ENCODE measurements at regions not wholly inside any gene's neighbourhood (a gene's known extent, or its start where the extent isn't known, plus 50 kb on each side); places are given as distances from the start of the nearest gene placed in this dataset.
A peak's percentile ranks its signal among the peaks of the same experiment; 100 is the strongest.
"Not testable (repeated sequence)": the region's sequence is repeated elsewhere in the genome, so short reads cannot be mapped to it uniquely, and the experiment has no call there.

- no peak overlapping the region for H3K4me3 ChIP-seq (replicated peaks in 1 of 4; ENCODE audit: control extremely low read depth in 1 of 4, insufficient read depth in 1 of 4, low read depth in 3 of 4, low read length in 4 of 4)
- H3K36me3 ChIP-seq (ENCODE audit: control insufficient read depth, insufficient read depth, low read length), result no peaks in the 10 kb centered on the region
- DNase-seq (ENCODE audit: low read depth in 2 of 2), result no peak
- H4K20me1 ChIP-seq (ENCODE audit: control insufficient read depth, extremely low read depth, insufficient read depth, low read length), result no peaks in the 10 kb centered on the region
- no peaks in the 10 kb centered on the region for H3K9me3 ChIP-seq (ENCODE audit: control insufficient read depth, insufficient read depth, low read depth, low read length)
- H3K9ac ChIP-seq (ENCODE audit: insufficient read depth, low read length), result no peak overlapping the region
- H2AFZ ChIP-seq (ENCODE audit: low read length), result no peak overlapping the region
- no peak overlapping the region for H3K4me2 ChIP-seq (ENCODE audit: extremely low read depth, insufficient read depth, low read length)
- no peaks in the 10 kb centered on the region for H3K79me2 ChIP-seq (ENCODE audit: control insufficient read depth, insufficient read depth, low read length)
- H3K27me3 ChIP-seq (ENCODE audit: control insufficient read depth, insufficient read depth, low read length), result peaks cover 3% of the 10 kb centered on the region
- H3K27ac ChIP-seq (ENCODE audit: insufficient read depth, low read length), result no peak overlapping the region
- TF ChIP-seq CTCF (conservative IDR thresholded peaks at IDR 0.05 in 1 of 2, IDR thresholded peaks at IDR 0.05 in 1 of 2; ENCODE audit: low read depth in 1 of 2, low read length in 2 of 2), result no peak
- TF ChIP-seq EZH2 (IDR thresholded peaks at IDR 0.05; ENCODE audit: low read length, missing control alignments), result no peak
- H3K4me1 ChIP-seq (ENCODE audit: control insufficient read depth, extremely low read depth, insufficient read depth, low read length), result no peaks in the 10 kb centered on the region
These were observed 160.5 kb upstream of the C2CD4B start for GRCh38 chr15:62325597-62325996.

- TF ChIP-seq CTCF (conservative IDR thresholded peaks at IDR 0.05 in 1 of 2, IDR thresholded peaks at IDR 0.05 in 1 of 2; ENCODE audit: low read depth in 1 of 2, low read length in 2 of 2) (no peak), EZH2 (IDR thresholded peaks at IDR 0.05; ENCODE audit: low read length, missing control alignments) (no peak)
- Histone ChIP-seq H3K36me3 (ENCODE audit: control insufficient read depth, insufficient read depth, low read length) (no peaks in the 10 kb centered on the region), H2AFZ (ENCODE audit: low read length) (no peak overlapping the region), H3K4me2 (ENCODE audit: extremely low read depth, insufficient read depth, low read length) (no peak overlapping the region), H3K4me1 (ENCODE audit: control insufficient read depth, extremely low read depth, insufficient read depth, low read length) (no peaks in the 10 kb centered on the region), H3K27me3 (ENCODE audit: control insufficient read depth, insufficient read depth, low read length) (peaks cover 3% of the 10 kb centered on the region), H3K9ac (ENCODE audit: insufficient read depth, low read length) (no peak overlapping the region), H4K20me1 (ENCODE audit: control insufficient read depth, extremely low read depth, insufficient read depth, low read length) (no peaks in the 10 kb centered on the region), H3K9me3 (ENCODE audit: control insufficient read depth, insufficient read depth, low read depth, low read length) (no peaks in the 10 kb centered on the region), H3K27ac (ENCODE audit: insufficient read depth, low read length) (no peak overlapping the region), H3K4me3 (replicated peaks in 1 of 4; ENCODE audit: control extremely low read depth in 1 of 4, insufficient read depth in 1 of 4, low read depth in 3 of 4, low read length in 4 of 4) (no peak overlapping the region), H3K79me2 (ENCODE audit: control insufficient read depth, insufficient read depth, low read length) (no peaks in the 10 kb centered on the region)
- DNase-seq (ENCODE audit: low read depth in 2 of 2), result peak in 1 of 2 donors; percentile 8
These were observed 161.5 kb upstream of the C2CD4B start for GRCh38 chr15:62326460-62327011.

DNA sequence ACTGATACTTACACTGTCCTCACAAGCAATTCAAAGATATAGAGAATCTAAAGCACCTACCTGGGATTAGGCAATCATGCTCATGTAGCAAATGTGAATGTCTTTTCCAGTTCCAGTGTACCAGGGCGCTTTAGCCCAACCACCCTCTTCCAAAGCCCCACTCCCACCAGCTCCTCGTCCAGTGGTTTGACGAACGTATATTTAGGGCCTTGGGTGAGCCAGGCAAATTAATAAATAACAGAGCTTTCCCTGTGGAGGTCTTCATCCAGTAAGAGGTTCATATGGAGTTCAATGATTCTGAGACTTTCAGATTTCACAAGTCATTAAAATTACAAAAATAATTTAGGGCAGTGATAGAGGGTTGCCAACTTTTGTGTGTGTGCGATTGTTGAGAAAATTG, 162.3 kb upstream of the C2CD4B start:
- H3K4me3 ChIP-seq (replicated peaks in 1 of 4; ENCODE audit: control extremely low read depth in 1 of 4, insufficient read depth in 1 of 4, low read depth in 3 of 4, low read length in 4 of 4), result no peak overlapping the region
- H3K9ac ChIP-seq (ENCODE audit: insufficient read depth, low read length), result no peak overlapping the region
- peaks cover 3% of the 10 kb centered on the region for H3K27me3 ChIP-seq (ENCODE audit: control insufficient read depth, insufficient read depth, low read length)
- no peak for DNase-seq (ENCODE audit: low read depth in 2 of 2)
- no peak overlapping the region for H3K4me2 ChIP-seq (ENCODE audit: extremely low read depth, insufficient read depth, low read length)
- no peak overlapping the region for H3K27ac ChIP-seq (ENCODE audit: insufficient read depth, low read length)
- no peak overlapping the region for H2AFZ ChIP-seq (ENCODE audit: low read length)
- H3K4me1 ChIP-seq (ENCODE audit: control insufficient read depth, extremely low read depth, insufficient read depth, low read length), result no peaks in the 10 kb centered on the region
- H4K20me1 ChIP-seq (ENCODE audit: control insufficient read depth, extremely low read depth, insufficient read depth, low read length), result no peaks in the 10 kb centered on the region
- H3K79me2 ChIP-seq (ENCODE audit: control insufficient read depth, insufficient read depth, low read length), result no peaks in the 10 kb centered on the region
- no peaks in the 10 kb centered on the region for H3K36me3 ChIP-seq (ENCODE audit: control insufficient read depth, insufficient read depth, low read length)
- TF ChIP-seq CTCF (conservative IDR thresholded peaks at IDR 0.05 in 1 of 2, IDR thresholded peaks at IDR 0.05 in 1 of 2; ENCODE audit: low read depth in 1 of 2, low read length in 2 of 2), result no peak
- no peak for TF ChIP-seq EZH2 (IDR thresholded peaks at IDR 0.05; ENCODE audit: low read length, missing control alignments)
- H3K9me3 ChIP-seq (ENCODE audit: control insufficient read depth, insufficient read depth, low read depth, low read length), result no peaks in the 10 kb centered on the region

DNA sequence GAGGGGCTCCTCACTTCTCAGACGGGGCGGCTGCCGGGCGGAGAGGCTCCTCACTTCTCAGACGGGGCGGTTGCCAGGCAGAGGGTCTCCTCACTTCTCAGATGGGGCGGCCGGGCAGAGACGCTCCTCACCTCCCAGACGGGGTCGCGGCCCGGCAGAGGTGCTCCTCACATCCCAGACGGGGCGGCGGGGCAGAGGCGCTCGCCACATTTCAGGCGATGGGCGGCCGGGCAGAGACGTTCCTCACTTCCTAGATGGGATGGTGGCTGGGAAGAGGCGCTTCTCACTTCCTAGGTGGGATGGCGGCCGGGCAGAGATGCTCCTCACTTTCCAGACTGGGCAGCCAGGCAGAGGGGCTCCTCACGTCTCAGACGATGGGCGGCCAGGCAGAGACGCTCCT, 167.4 kb upstream of the C2CD4B start:
- H3K4me3 ChIP-seq (replicated peaks in 1 of 4; ENCODE audit: control extremely low read depth in 1 of 4, insufficient read depth in 1 of 4, low read depth in 3 of 4, low read length in 4 of 4); H3K4me2 ChIP-seq (ENCODE audit: extremely low read depth, insufficient read depth, low read length); H4K20me1 ChIP-seq (ENCODE audit: control insufficient read depth, extremely low read depth, insufficient read depth, low read length); H3K36me3 ChIP-seq (ENCODE audit: control insufficient read depth, insufficient read depth, low read length); H3K27me3 ChIP-seq (ENCODE audit: control insufficient read depth, insufficient read depth, low read length); DNase-seq (ENCODE audit: low read depth in 2 of 2); H3K4me1 ChIP-seq (ENCODE audit: control insufficient read depth, extremely low read depth, insufficient read depth, low read length); H3K9me3 ChIP-seq (ENCODE audit: control insufficient read depth, insufficient read depth, low read depth, low read length); H3K9ac ChIP-seq (ENCODE audit: insufficient read depth, low read length); H2AFZ ChIP-seq (ENCODE audit: low read length); H3K27ac ChIP-seq (ENCODE audit: insufficient read depth, low read length); H3K79me2 ChIP-seq (ENCODE audit: control insufficient read depth, insufficient read depth, low read length): not testable (repeated sequence)

All from fibroblast of lung (primary cell).